ENCODE measurements at regions not wholly inside any gene's neighbourhood (a gene's known extent, or its start where the extent isn't known, plus 50 kb on each side); places are given as distances from the start of the nearest gene placed in this dataset.
A peak's percentile ranks its signal among the peaks of the same experiment; 100 is the strongest.
"Not testable (repeated sequence)": the region's sequence is repeated elsewhere in the genome, so short reads cannot be mapped to it uniquely, and the experiment has no call there.

- H3K9ac ChIP-seq (ENCODE audit: low read length): no peak overlapping the region
- no peaks in the 10 kb centered on the region for H3K27me3 ChIP-seq (ENCODE audit: control insufficient read depth, insufficient read depth, low read length)
- no peaks in the 10 kb centered on the region for H3K9me3 ChIP-seq (ENCODE audit: control insufficient read depth, insufficient read depth, low read depth, low read length)
- no peak overlapping the region for H3K27ac ChIP-seq (ENCODE audit: low read depth, low read length)
- H3K36me3 ChIP-seq (ENCODE audit: control insufficient read depth, insufficient read depth, low read length): no peaks in the 10 kb centered on the region
- no peaks in the 10 kb centered on the region for H3K4me1 ChIP-seq (ENCODE audit: control insufficient read depth, insufficient read depth, low read length)
- no peak overlapping the region for H3K4me3 ChIP-seq (ENCODE audit: low read depth, low read length)
These were observed 139.6 kb upstream of the ZBTB20 start for GRCh38 chr3:115286529-115287197.

- no peaks in the 10 kb centered on the region for H3K36me3 ChIP-seq (ENCODE audit: control insufficient read depth, insufficient read depth, low read length)
- no peak overlapping the region for H3K27ac ChIP-seq (ENCODE audit: low read depth, low read length)
- H3K27me3 ChIP-seq (ENCODE audit: control insufficient read depth, insufficient read depth, low read length): no peaks in the 10 kb centered on the region
- no peaks in the 10 kb centered on the region for H3K9me3 ChIP-seq (ENCODE audit: control insufficient read depth, insufficient read depth, low read depth, low read length)
- no peak overlapping the region for H3K9ac ChIP-seq (ENCODE audit: low read length)
- no peak overlapping the region for H3K4me3 ChIP-seq (ENCODE audit: low read depth, low read length)
- H3K4me1 ChIP-seq (ENCODE audit: control insufficient read depth, insufficient read depth, low read length): no peaks in the 10 kb centered on the region
These were observed 140.1 kb upstream of the ZBTB20 start for GRCh38 chr3:115287198-115287597.

- Histone ChIP-seq H3K9ac (ENCODE audit: low read length) (no peak overlapping the region), H3K4me3 (ENCODE audit: low read depth, low read length) (no peak overlapping the region), H3K9me3 (ENCODE audit: control insufficient read depth, insufficient read depth, low read depth, low read length) (no peaks in the 10 kb centered on the region), H3K36me3 (ENCODE audit: control insufficient read depth, insufficient read depth, low read length) (no peaks in the 10 kb centered on the region), H3K27ac (ENCODE audit: low read depth, low read length) (no peak overlapping the region), H3K27me3 (ENCODE audit: control insufficient read depth, insufficient read depth, low read length) (no peaks in the 10 kb centered on the region), H3K4me1 (ENCODE audit: control insufficient read depth, insufficient read depth, low read length) (no peaks in the 10 kb centered on the region)
These were observed 145.0 kb upstream of the ZBTB20 start for GRCh38 chr3:115292131-115292530.

GRCh38 chr3:115292677-115293165, 145.6 kb upstream of the ZBTB20 start:
- no peak overlapping the region for H3K4me3 ChIP-seq (ENCODE audit: low read depth, low read length)
- no peak overlapping the region for H3K27ac ChIP-seq (ENCODE audit: low read depth, low read length)
- H3K9me3 ChIP-seq (ENCODE audit: control insufficient read depth, insufficient read depth, low read depth, low read length): no peaks in the 10 kb centered on the region
- no peaks in the 10 kb centered on the region for H3K4me1 ChIP-seq (ENCODE audit: control insufficient read depth, insufficient read depth, low read length)
- H3K27me3 ChIP-seq (ENCODE audit: control insufficient read depth, insufficient read depth, low read length): no peaks in the 10 kb centered on the region
- H3K36me3 ChIP-seq (ENCODE audit: control insufficient read depth, insufficient read depth, low read length): no peaks in the 10 kb centered on the region
- no peak overlapping the region for H3K9ac ChIP-seq (ENCODE audit: low read length)

- no peak overlapping the region for H3K9ac ChIP-seq (ENCODE audit: low read length)
- no peaks in the 10 kb centered on the region for H3K4me1 ChIP-seq (ENCODE audit: control insufficient read depth, insufficient read depth, low read length)
- no peak overlapping the region for H3K27ac ChIP-seq (ENCODE audit: low read depth, low read length)
- H3K36me3 ChIP-seq (ENCODE audit: control insufficient read depth, insufficient read depth, low read length): no peaks in the 10 kb centered on the region
- H3K9me3 ChIP-seq (ENCODE audit: control insufficient read depth, insufficient read depth, low read depth, low read length): no peaks in the 10 kb centered on the region
- no peak overlapping the region for H3K4me3 ChIP-seq (ENCODE audit: low read depth, low read length)
- no peaks in the 10 kb centered on the region for H3K27me3 ChIP-seq (ENCODE audit: control insufficient read depth, insufficient read depth, low read length)
These were observed 146.2 kb upstream of the ZBTB20 start for GRCh38 chr3:115293321-115293720.

- no peaks in the 10 kb centered on the region for H3K9me3 ChIP-seq (ENCODE audit: control insufficient read depth, insufficient read depth, low read depth, low read length)
- H3K4me1 ChIP-seq (ENCODE audit: control insufficient read depth, insufficient read depth, low read length): no peaks in the 10 kb centered on the region
- no peak overlapping the region for H3K27ac ChIP-seq (ENCODE audit: low read depth, low read length)
- no peak overlapping the region for H3K9ac ChIP-seq (ENCODE audit: low read length)
- H3K4me3 ChIP-seq (ENCODE audit: low read depth, low read length): no peak overlapping the region
- no peaks in the 10 kb centered on the region for H3K27me3 ChIP-seq (ENCODE audit: control insufficient read depth, insufficient read depth, low read length)
- no peaks in the 10 kb centered on the region for H3K36me3 ChIP-seq (ENCODE audit: control insufficient read depth, insufficient read depth, low read length)
These were observed 154.3 kb upstream of the ZBTB20 start for GRCh38 chr3:115301364-115301860.

GRCh38 chr3:115317953-115318352, 170.9 kb upstream of the ZBTB20 start:
- peaks cover 18% of the 10 kb centered on the region for H3K4me1 ChIP-seq (ENCODE audit: control insufficient read depth, insufficient read depth, low read length)
- H3K27ac ChIP-seq (ENCODE audit: low read depth, low read length): peak overlapping the region; percentile 63; the same call in 1 of the 2 replicates
- peak overlapping the region; percentile 60 for H3K9ac ChIP-seq (ENCODE audit: low read length)
- H3K9me3 ChIP-seq (ENCODE audit: control insufficient read depth, insufficient read depth, low read depth, low read length); H3K27me3 ChIP-seq (ENCODE audit: control insufficient read depth, insufficient read depth, low read length); H3K36me3 ChIP-seq (ENCODE audit: control insufficient read depth, insufficient read depth, low read length): not testable (repeated sequence)
- H3K4me3 ChIP-seq (ENCODE audit: low read depth, low read length): peak overlapping the region; percentile 70

GRCh38 chr3:115321400-115321805, 174.3 kb upstream of the ZBTB20 start:
- Histone ChIP-seq H3K36me3 (ENCODE audit: control insufficient read depth, insufficient read depth, low read length) (no peaks in the 10 kb centered on the region), H3K4me3 (ENCODE audit: low read depth, low read length) (no peak overlapping the region), H3K9me3 (ENCODE audit: control insufficient read depth, insufficient read depth, low read depth, low read length) (no peaks in the 10 kb centered on the region), H3K27me3 (ENCODE audit: control insufficient read depth, insufficient read depth, low read length) (no peaks in the 10 kb centered on the region), H3K4me1 (ENCODE audit: control insufficient read depth, insufficient read depth, low read length) (peaks cover 18% of the 10 kb centered on the region), H3K9ac (ENCODE audit: low read length) (no peak overlapping the region), H3K27ac (ENCODE audit: low read depth, low read length) (no peak overlapping the region)

GRCh38 chr3:115322901-115323300, 175.8 kb upstream of the ZBTB20 start:
- Histone ChIP-seq H3K27me3 (ENCODE audit: control insufficient read depth, insufficient read depth, low read length) (no peaks in the 10 kb centered on the region), H3K9ac (ENCODE audit: low read length) (no peak overlapping the region), H3K4me1 (ENCODE audit: control insufficient read depth, insufficient read depth, low read length) (peaks cover 18% of the 10 kb centered on the region), H3K36me3 (ENCODE audit: control insufficient read depth, insufficient read depth, low read length) (no peaks in the 10 kb centered on the region), H3K9me3 (ENCODE audit: control insufficient read depth, insufficient read depth, low read depth, low read length) (no peaks in the 10 kb centered on the region), H3K27ac (ENCODE audit: low read depth, low read length) (no peak overlapping the region), H3K4me3 (ENCODE audit: low read depth, low read length) (no peak overlapping the region)

- Histone ChIP-seq H3K9ac (ENCODE audit: low read length) (no peak overlapping the region), H3K4me3 (ENCODE audit: low read depth, low read length) (no peak overlapping the region), H3K27ac (ENCODE audit: low read depth, low read length) (no peak overlapping the region), H3K36me3 (ENCODE audit: control insufficient read depth, insufficient read depth, low read length) (no peaks in the 10 kb centered on the region), H3K27me3 (ENCODE audit: control insufficient read depth, insufficient read depth, low read length) (no peaks in the 10 kb centered on the region), H3K4me1 (ENCODE audit: control insufficient read depth, insufficient read depth, low read length) (peaks cover 18% of the 10 kb centered on the region), H3K9me3 (ENCODE audit: control insufficient read depth, insufficient read depth, low read depth, low read length) (no peaks in the 10 kb centered on the region)
These were observed 176.3 kb upstream of the ZBTB20 start for GRCh38 chr3:115323380-115323779.

- no peaks in the 10 kb centered on the region for H3K9me3 ChIP-seq (ENCODE audit: control insufficient read depth, insufficient read depth, low read depth, low read length)
- H3K36me3 ChIP-seq (ENCODE audit: control insufficient read depth, insufficient read depth, low read length): no peaks in the 10 kb centered on the region
- no peaks in the 10 kb centered on the region for H3K27me3 ChIP-seq (ENCODE audit: control insufficient read depth, insufficient read depth, low read length)
- H3K9ac ChIP-seq (ENCODE audit: low read length): no peak overlapping the region
- peaks cover 18% of the 10 kb centered on the region for H3K4me1 ChIP-seq (ENCODE audit: control insufficient read depth, insufficient read depth, low read length)
- H3K4me3 ChIP-seq (ENCODE audit: low read depth, low read length): no peak overlapping the region
- no peak overlapping the region for H3K27ac ChIP-seq (ENCODE audit: low read depth, low read length)
These were observed 177.0 kb upstream of the ZBTB20 start for GRCh38 chr3:115324056-115324455.
